Epithelial cell of proximal tubule (primary cell): ENCODE measurements at regions not wholly inside any gene's neighbourhood (a gene's known extent, or its start where the extent isn't known, plus 50 kb on each side); places are given as distances from the start of the nearest gene placed in this dataset.

ENCODE experiments used
- DNase-seq: peaks from one replicate; pipeline ENCODE4 v3.0.0-alpha.2; 2011; ENCODE audit warnings: low read depth
- H3K4me3 ChIP-seq: 2 replicates; pipeline ENCODE4 v1.5.1; 2011; ENCODE audit warnings: low read depth, mild to moderate bottlenecking, low read length
- CTCF ChIP-seq: conservative IDR thresholded peaks from 2 replicates; pipeline ENCODE4 v1.5.1; 2012; ENCODE audit warnings: low read depth, mild to moderate bottlenecking, low read length

- H3K4me3 ChIP-seq, result no peak overlapping the region
- peak; percentile 2 for DNase-seq
- TF ChIP-seq CTCF, result no peak
Measured at GRCh38 chr3:162034368-162034767, 537.8 kb downstream of the OTOL1 start.

- DNase-seq, result no peak
- no peak overlapping the region for H3K4me3 ChIP-seq
- no peak for TF ChIP-seq CTCF
Measured at GRCh38 chr3:162041622-162042021, 545.0 kb downstream of the OTOL1 start.

- no peak for DNase-seq
- H3K4me3 ChIP-seq, result no peak overlapping the region
- no peak for TF ChIP-seq CTCF
Measured at GRCh38 chr3:162052636-162053035, 556.0 kb downstream of the OTOL1 start.

GRCh38 chr3:162072656-162073164 lies 576.1 kb downstream of the OTOL1 start:
- no peak for DNase-seq
- TF ChIP-seq CTCF, result no peak
- no peak overlapping the region for H3K4me3 ChIP-seq

GRCh38 chr3:162073422-162073975 lies 576.9 kb downstream of the OTOL1 start:
- no peak overlapping the region for H3K4me3 ChIP-seq
- no peak for TF ChIP-seq CTCF
- no peak for DNase-seq

- no peak for TF ChIP-seq CTCF
- no peak overlapping the region for H3K4me3 ChIP-seq
- DNase-seq, result no peak
Measured at GRCh38 chr3:162077108-162077507, 580.5 kb downstream of the OTOL1 start.

GRCh38 chr3:162082516-162082915 lies 585.9 kb downstream of the OTOL1 start:
- no peak for DNase-seq
- no peak overlapping the region for H3K4me3 ChIP-seq
- no peak for TF ChIP-seq CTCF
